GM12878 (cell line): ENCODE measurements at regions not wholly inside any gene's neighbourhood (a gene's known extent, or its start where the extent isn't known, plus 50 kb on each side); places are given as distances from the start of the nearest gene placed in this dataset.

Experiments
- ATAC-seq: fragments of 200-7000 bp; cut with Tn5 transposase; 3 replicates; pipeline ENCODE4 v1.9.1; 2020; ENCODE audit warnings: mild to moderate bottlenecking, moderate library complexity
- BruUV-seq: library from RNA; stranded (reverse); fragments of 400-500 nt; replicated peaks from 2 replicates; lab custom pipeline; 2021; lab: Mats Ljungman, UMichigan
- CTCF ChIA-PET: fragments of 300-600 bp; sonication (Branson Sonifier 250); formaldehyde crosslinking; extraction: SDS; loops from one replicate; lab custom pipeline; 2021; ENCODE audit warnings: inconsistent platforms; lab: Yijun Ruan, JAX
- POLR2A ChIA-PET: fragments of 350-600 bp; formaldehyde crosslinking; extraction: SDS; loops from one replicate; lab custom pipeline; 2021; ENCODE audit warnings: inconsistent platforms; lab: Charles Lee
- RAD21 ChIA-PET: fragments of 300-600 bp; sonication (Branson Sonifier 250); formaldehyde crosslinking; loops from one replicate; lab custom pipeline; 2023; ENCODE audit warnings: antibody characterized with exemption; ENCODE audit not compliant: unreplicated experiment; lab: Charles Lee
- SMC1A ChIA-PET: fragments of 300-600 bp; sonication (Branson Sonifier 250); formaldehyde crosslinking; loops from one replicate; lab custom pipeline; 2023; ENCODE audit not compliant: unreplicated experiment, uncharacterized antibody; lab: Charles Lee
- DNase-seq: peaks from one replicate; pipeline ENCODE4 v3.0.0-alpha.2; 2011; ENCODE audit warnings: low read depth, low spot score
- FAIRE-seq: peaks from 3 replicates; lab custom pipeline; 2011; peaks lifted over from hg19 to GRCh38; lab: Jason Lieb, UNC
- H2AFZ ChIP-seq: 2 replicates; pipeline ENCODE4 v1.6.0; 2011; ENCODE audit warnings: low read depth, low read length, control low read depth; ENCODE audit not compliant: control insufficient read depth
- H3K27ac ChIP-seq: 2 replicates; pipeline ENCODE4 v1.5.1; 2011; ENCODE audit warnings: control low read depth; ENCODE audit not compliant: control insufficient read depth, insufficient read depth
- H3K27me3 ChIP-seq, 2 experiments: replicated peaks in 1 of 2; 2 replicates each; pipeline versions ENCODE4 v1.6.0 to v1.6.1; 2011; ENCODE audit warnings: low read length in 1 of 2; ENCODE audit not compliant: control insufficient read depth in 2 of 2, insufficient read depth in 2 of 2
- H3K36me3 ChIP-seq, 2 experiments: 2 replicates each; pipeline ENCODE4 v1.5.1; 2011; ENCODE audit warnings: low read length in 1 of 2; ENCODE audit not compliant: control insufficient read depth in 2 of 2, insufficient read depth in 2 of 2
- H3K4me1 ChIP-seq: 2 replicates; pipeline ENCODE4 v1.6.1; 2011; ENCODE audit warnings: mild to moderate bottlenecking, low read length, moderate library complexity, mixed read lengths; ENCODE audit not compliant: control insufficient read depth, insufficient read depth
- H3K4me2 ChIP-seq: 2 replicates; pipeline ENCODE4 v1.6.0; 2011; ENCODE audit warnings: control low read depth; ENCODE audit not compliant: control insufficient read depth, insufficient read depth
- H3K4me3 ChIP-seq: fragments of 200-600 bp; sonication (generic); 2 replicates; pipeline ENCODE4 v1.5.1; 2016
- H3K79me2 ChIP-seq: 2 replicates; pipeline ENCODE4 v1.6.0; 2011; ENCODE audit warnings: low read length; ENCODE audit not compliant: control insufficient read depth, insufficient read depth
- H3K9ac ChIP-seq: 2 replicates; pipeline ENCODE4 v1.8.0; 2011; ENCODE audit warnings: low read length, control low read depth, mixed read lengths; ENCODE audit not compliant: control insufficient read depth, insufficient read depth
- H3K9me3 ChIP-seq: replicated peaks from 3 replicates; pipeline ENCODE4 v1.5.1; 2011; ENCODE audit warnings: mild to moderate bottlenecking, low read length; ENCODE audit not compliant: control insufficient read depth, insufficient read depth
- H4K20me1 ChIP-seq: 2 replicates; pipeline ENCODE4 v1.6.0; 2011; ENCODE audit not compliant: control insufficient read depth, insufficient read depth
- CBFB ChIP-seq: IDR thresholded peaks from 2 replicates; pipeline ENCODE4 v1.6.1; 2016; ENCODE audit warnings: antibody characterized with exemption, low read depth
- RBBP5 ChIP-seq: fragments of 200-600 bp; sonication (generic); conservative IDR thresholded peaks from 2 replicates; pipeline ENCODE4 v1.6.1; 2016
- SPI1 ChIP-seq: IDR thresholded peaks from 2 replicates; pipeline ENCODE4 v1.6.1; 2011; ENCODE audit warnings: low read depth, mild to moderate bottlenecking, low read length, moderate library complexity, borderline replicate concordance; ENCODE audit not compliant: insufficient read depth
- TCF12 ChIP-seq: IDR thresholded peaks from 2 replicates; pipeline ENCODE4 v1.6.1; 2011; ENCODE audit warnings: low read depth, mild to moderate bottlenecking, low read length
- ZBTB11 ChIP-seq: fragments of 450-650 bp; formaldehyde crosslinking; IDR thresholded peaks from 2 replicates; pipeline ENCODE4 v1.5.0; 2022; ENCODE audit warnings: mild to moderate bottlenecking, missing genetic modification characterization
- ZBTB4 ChIP-seq: fragments of 450-650 bp; formaldehyde crosslinking; IDR thresholded peaks from 2 replicates; pipeline ENCODE4 v1.4.0; 2022; ENCODE audit warnings: mild to moderate bottlenecking, moderate library complexity
- ZSCAN29 ChIP-seq: fragments of 450-650 bp; IDR thresholded peaks from 2 replicates; pipeline ENCODE4 v1.6.1; 2017; ENCODE audit warnings: mild to moderate bottlenecking, moderate library complexity
- WGBS: methylation state at CpG from one replicate; pipeline ENCODE4 v1.1.6; 2016; ENCODE audit warnings: low lambda C conversion rate; ENCODE audit not compliant: insufficient replicate concordance, insufficient coverage; ENCODE audit errors: missing lambda C conversion rate; 5-methylcytosine and 5-hydroxymethylcytosine counted together
- in situ Hi-C: fragments of 300-500 bp; cut with MboI; formaldehyde crosslinking; loops from 9 replicates; pipeline ENCODE4 v1.14.3; 2018; ENCODE audit warnings: mixed read lengths
- intact Hi-C: fragments of 100-400 bp; cut with micrococcal nuclease; formaldehyde crosslinking; loops from one replicate; pipeline ENCODE4 v1.14.2; 2022; ENCODE audit not compliant: unreplicated experiment
- TF ChIP-seq, protein P1 (sequence below): fragments of 450-650 bp; IDR thresholded peaks from 2 replicates; pipeline ENCODE4 v1.6.1; 2016; ENCODE audit warnings: mild to moderate bottlenecking
- TF ChIP-seq, protein P2 (sequence below): fragments of 450-650 bp; IDR thresholded peaks from 2 replicates; pipeline ENCODE4 v1.6.1; 2017; ENCODE audit warnings: mild to moderate bottlenecking, moderate library complexity

GRCh38 chr2:78896536-78896935, 129.0 kb upstream of the REG3G start (continued):
- TF ChIP-seq, protein P1, sequence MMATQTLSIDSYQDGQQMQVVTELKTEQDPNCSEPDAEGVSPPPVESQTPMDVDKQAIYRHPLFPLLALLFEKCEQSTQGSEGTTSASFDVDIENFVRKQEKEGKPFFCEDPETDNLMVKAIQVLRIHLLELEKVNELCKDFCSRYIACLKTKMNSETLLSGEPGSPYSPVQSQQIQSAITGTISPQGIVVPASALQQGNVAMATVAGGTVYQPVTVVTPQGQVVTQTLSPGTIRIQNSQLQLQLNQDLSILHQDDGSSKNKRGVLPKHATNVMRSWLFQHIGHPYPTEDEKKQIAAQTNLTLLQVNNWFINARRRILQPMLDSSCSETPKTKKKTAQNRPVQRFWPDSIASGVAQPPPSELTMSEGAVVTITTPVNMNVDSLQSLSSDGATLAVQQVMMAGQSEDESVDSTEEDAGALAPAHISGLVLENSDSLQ: no peak

DNA sequence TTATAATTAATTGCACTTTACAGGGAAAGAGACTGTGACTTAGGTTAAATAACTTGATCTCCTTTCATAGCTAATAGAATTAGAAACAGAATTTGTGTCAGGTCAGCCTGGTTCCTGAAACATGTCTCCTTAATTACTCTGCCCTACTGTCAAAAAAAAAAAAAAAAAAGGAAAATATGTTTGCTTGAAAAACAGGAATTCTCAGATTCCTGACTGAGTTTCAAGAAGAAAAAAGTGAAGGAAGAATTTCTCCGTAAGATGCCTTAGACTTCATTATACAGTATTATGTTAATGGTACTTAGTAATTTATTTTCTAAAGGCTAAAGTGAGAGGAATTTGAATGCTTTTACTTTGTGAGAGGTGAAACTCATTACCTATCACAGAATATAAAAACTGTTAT, 118.4 kb upstream of the REG3G start:
- FAIRE-seq: no peak
- Histone ChIP-seq H4K20me1 (no peaks in the 10 kb centered on the region), H3K4me2 (no peak overlapping the region), H3K79me2 (no peaks in the 10 kb centered on the region), H3K9ac (no peak overlapping the region), H3K27ac (no peak overlapping the region), H3K4me3 (no peak overlapping the region), H3K27me3 (no peaks in the 10 kb centered on the region), H3K36me3 (no peaks in the 10 kb centered on the region), H2AFZ (no peak overlapping the region), H3K9me3 (no peaks in the 10 kb centered on the region), H3K4me1 (no peaks in the 10 kb centered on the region)
- DNase-seq: no peak
- intact Hi-C loops: no loop called here
- WGBS: 0% methylated on average over 1 of the region's 1 CpG
- ATAC-seq: no peak
- in situ Hi-C loops: no loop called here
- ChIA-PET POLR2A (interaction anchor here (0.6 kb wide), 1 partner anchor 24 kb away, joined by 3 read pairs; no protein-coding TSS in a partner anchor), RAD21 (interaction anchor here (1.1 kb wide), 1 partner anchor 70 kb away, joined by 3 read pairs; no protein-coding TSS in a partner anchor), SMC1A (no interaction called here), CTCF (no interaction called here)
- BruUV-seq: no TSS peak
- TF ChIP-seq, protein P2, sequence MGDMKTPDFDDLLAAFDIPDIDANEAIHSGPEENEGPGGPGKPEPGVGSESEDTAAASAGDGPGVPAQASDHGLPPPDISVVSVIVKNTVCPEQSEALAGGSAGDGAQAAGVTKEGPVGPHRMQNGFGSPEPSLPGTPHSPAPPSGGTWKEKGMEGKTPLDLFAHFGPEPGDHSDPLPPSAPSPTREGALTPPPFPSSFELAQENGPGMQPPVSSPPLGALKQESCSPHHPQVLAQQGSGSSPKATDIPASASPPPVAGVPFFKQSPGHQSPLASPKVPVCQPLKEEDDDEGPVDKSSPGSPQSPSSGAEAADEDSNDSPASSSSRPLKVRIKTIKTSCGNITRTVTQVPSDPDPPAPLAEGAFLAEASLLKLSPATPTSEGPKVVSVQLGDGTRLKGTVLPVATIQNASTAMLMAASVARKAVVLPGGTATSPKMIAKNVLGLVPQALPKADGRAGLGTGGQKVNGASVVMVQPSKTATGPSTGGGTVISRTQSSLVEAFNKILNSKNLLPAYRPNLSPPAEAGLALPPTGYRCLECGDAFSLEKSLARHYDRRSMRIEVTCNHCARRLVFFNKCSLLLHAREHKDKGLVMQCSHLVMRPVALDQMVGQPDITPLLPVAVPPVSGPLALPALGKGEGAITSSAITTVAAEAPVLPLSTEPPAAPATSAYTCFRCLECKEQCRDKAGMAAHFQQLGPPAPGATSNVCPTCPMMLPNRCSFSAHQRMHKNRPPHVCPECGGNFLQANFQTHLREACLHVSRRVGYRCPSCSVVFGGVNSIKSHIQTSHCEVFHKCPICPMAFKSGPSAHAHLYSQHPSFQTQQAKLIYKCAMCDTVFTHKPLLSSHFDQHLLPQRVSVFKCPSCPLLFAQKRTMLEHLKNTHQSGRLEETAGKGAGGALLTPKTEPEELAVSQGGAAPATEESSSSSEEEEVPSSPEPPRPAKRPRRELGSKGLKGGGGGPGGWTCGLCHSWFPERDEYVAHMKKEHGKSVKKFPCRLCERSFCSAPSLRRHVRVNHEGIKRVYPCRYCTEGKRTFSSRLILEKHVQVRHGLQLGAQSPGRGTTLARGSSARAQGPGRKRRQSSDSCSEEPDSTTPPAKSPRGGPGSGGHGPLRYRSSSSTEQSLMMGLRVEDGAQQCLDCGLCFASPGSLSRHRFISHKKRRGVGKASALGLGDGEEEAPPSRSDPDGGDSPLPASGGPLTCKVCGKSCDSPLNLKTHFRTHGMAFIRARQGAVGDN: no peak
- no peak for TF ChIP-seq ZBTB4 (CRISPR knock-in tag)
- no peak for TF ChIP-seq CBFB
- TF ChIP-seq ZBTB11 (CRISPR knock-in tag): no peak
- TF ChIP-seq SPI1: no peak
- TF ChIP-seq TCF12: no peak
- no peak for TF ChIP-seq RBBP5
- TF ChIP-seq ZSCAN29: no peak
